GM18517 (cell line): ENCODE measurements at regions not wholly inside any gene's neighbourhood (a gene's known extent, or its start where the extent isn't known, plus 50 kb on each side); places are given as distances from the start of the nearest gene placed in this dataset.

Experiments used
- ATAC-seq: cut with Tn5 transposase; IDR thresholded peaks from one replicate; pipeline ENCODE4 v1.9.1; 2021; ENCODE audit warnings: mild to moderate bottlenecking, moderate library complexity; ENCODE audit not compliant: unreplicated experiment

GRCh38 chr5:173796721-173797495 is 91.2 kb upstream of the CPEB4 start:
- ATAC-seq, result no peak

GRCh38 chr5:173798127-173798810 is 89.9 kb upstream of the CPEB4 start:
- ATAC-seq, result no peak

GRCh38 chr5:173800340-173800739 is 87.8 kb upstream of the CPEB4 start:
- no peak for ATAC-seq

DNA sequence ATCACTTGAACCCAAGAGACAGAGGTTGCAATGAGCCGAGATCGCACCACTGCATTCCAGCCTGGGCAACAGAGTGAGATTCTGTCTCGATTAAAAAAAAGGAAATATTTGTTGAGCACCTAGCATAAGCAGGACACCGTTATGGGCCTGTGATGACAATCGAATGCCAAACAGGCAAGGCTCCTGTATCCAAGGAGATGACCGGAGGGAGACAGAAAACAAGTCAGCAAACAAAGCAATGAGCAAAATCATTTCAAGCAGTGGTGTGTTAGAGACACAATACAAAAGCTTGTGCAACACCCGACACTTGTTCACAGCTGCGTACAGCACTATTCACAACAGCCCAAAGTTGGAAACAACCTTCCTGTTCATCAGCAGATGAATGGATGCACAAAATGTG is 87.1 kb upstream of the CPEB4 start:
- ATAC-seq, result no peak

GRCh38 chr5:173802670-173803165 is 85.4 kb upstream of the CPEB4 start:
- ATAC-seq, result no peak

- no peak for ATAC-seq
These were observed 83.6 kb upstream of the CPEB4 start for GRCh38 chr5:173804579-173804978.

DNA sequence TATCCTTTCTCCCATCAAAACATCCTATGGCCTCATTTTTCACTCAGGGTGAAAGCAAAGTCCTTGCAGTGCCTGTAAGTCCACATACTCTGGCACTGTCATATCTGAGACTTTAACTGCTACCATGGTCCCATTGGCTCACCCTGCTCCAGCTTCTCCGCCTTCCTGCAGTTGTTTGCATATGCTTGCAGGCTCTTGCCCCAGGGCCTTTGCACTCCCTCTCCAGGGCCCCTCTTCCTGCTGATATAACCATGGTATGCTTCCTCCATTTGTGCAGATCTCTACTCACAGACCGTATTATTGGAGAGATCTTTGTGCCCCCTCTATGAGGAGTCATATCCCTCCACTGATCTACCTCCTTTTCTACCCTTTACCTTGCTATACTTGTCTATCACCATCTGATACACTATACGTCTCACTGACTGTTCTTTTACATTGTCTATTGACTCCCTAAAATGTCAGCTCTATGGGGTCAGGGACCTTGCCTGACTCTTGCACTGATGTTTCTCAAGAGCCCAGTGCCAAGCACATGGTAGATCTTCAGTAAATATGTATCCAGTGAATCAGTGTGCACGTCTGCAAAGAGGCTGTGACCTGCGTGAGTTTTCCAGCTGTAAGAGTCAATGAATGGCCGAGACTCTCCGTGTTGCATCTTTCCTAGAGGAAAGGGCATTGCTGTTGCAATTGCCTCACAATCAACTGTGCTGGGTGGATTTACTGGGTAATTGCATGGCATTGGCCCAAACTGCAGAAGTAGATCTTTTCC is 81.7 kb upstream of the CPEB4 start:
- ATAC-seq, result no peak

GRCh38 chr5:173807181-173807655 is 80.9 kb upstream of the CPEB4 start:
- no peak for ATAC-seq

DNA sequence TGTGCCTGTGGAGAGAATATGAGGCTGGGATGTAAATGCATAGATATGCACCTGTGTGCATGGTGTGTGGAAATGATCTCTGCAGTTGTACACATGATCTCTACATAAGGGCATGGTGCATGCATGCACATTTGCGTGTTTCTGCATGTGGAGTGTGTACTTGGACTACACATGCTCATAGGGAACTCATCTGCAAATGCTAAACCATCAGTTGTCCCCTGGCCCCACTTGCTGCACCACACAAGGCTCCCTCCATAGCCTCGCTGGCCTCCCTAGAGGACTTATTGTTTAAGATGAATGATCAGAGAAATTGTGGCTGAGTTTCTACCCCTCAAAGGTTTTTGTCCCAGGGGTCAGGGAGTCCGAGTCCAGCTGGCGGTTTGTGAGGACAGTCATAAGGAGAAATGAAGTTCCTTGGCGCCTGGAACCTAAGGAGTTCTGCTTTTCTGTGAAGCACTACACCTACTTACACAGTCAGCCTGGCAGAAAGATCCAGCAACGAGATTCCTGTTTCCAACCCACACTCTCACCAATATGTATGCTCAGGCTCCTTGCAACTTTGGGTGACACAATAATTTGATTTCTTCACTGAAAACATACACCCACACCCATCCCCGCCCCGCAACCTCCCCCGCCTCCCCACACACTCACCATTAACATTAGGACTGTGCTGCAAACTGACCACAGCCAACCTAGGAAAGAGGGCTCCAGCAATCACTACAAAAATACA is 79.9 kb upstream of the CPEB4 start:
- ATAC-seq, result no peak

- no peak for ATAC-seq
These were observed 79.1 kb upstream of the CPEB4 start for GRCh38 chr5:173809014-173809413.

DNA sequence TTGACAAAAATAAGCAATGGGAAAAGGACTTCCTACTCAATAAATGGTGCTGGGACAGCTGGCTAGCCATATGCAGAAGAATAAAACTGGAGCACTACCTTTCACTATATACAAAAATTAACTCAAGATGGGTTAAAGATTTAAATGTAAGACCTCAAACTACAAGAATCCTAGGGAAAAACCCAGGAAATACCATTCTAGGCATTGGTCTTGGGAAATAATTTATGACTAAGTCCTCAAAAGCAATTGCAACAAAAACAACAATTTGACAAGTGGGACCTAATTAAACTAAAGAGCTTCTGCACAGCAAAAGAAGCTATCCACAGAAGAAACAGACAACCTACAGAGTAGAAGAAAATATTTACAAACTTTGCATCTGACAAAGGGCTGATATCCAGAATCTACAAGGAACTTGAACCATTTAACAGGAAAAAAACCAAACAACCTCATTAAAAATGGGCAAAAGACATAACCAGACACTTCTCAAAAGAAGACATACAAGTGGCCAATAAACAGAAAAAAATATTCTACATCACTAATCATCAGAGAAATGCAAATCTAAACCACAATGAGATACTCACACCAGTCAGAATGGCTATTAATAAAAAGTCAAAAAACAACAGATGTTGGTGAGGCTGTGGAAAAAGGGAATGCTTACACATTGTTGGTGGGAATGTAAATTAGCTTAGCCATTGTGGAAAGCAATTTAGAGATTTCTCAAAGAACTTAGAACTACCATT is 75.2 kb upstream of the CPEB4 start:
- no peak for ATAC-seq

GRCh38 chr5:173814053-173814452 is 74.1 kb upstream of the CPEB4 start:
- ATAC-seq, result no peak

GRCh38 chr5:173815571-173815970 is 72.6 kb upstream of the CPEB4 start:
- no peak for ATAC-seq

DNA sequence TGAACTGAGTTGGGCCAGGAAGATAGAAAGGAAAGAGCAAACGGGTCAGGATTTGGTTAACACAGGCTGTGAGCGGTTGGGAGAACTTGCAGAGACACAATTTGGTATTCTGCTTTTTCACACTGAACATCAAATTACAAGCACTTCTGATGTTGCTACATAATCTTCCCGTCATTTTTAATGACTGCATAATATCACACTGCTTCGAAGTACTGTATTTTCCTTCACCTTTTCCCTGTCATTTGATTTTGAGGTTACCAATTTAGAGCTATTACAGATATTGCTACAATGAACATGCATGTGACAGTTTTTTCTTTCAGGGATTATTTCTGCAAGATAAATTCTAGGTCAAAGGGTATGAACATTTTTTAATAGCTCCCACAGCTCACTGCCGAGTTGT is 71.4 kb upstream of the CPEB4 start:
- ATAC-seq, result no peak

- no peak for ATAC-seq
These were observed 70.6 kb upstream of the CPEB4 start for GRCh38 chr5:173817561-173817960.

DNA sequence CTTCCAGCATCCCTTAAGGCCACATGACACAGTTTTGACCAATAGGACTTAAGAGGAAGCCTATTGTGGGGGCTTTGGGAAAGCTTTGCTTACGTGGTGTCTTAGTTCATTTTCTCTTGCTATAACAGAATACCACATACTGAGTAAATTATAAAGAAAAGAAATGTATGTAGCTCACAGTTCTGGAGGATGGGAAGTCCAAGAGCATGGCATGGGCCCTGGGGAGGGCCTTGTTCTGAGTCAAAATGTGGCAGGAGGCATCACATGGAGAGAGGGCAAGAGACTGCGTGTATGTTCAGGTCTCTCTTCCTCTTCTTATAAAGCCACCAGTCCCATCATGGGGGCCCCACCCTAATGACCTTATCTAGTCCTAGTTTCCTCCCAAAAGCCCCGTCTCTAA is 68.6 kb upstream of the CPEB4 start:
- ATAC-seq, result no peak

- ATAC-seq, result no peak
These were observed 64.9 kb upstream of the CPEB4 start for GRCh38 chr5:173823274-173823644.

- no peak for ATAC-seq
These were observed 64.2 kb upstream of the CPEB4 start for GRCh38 chr5:173823721-173824567.

GRCh38 chr5:173825215-173825865 is 62.8 kb upstream of the CPEB4 start:
- ATAC-seq, result no peak
